MM.1S (cell line): ENCODE measurements at regions not wholly inside any gene's neighbourhood (a gene's known extent, or its start where the extent isn't known, plus 50 kb on each side); places are given as distances from the start of the nearest gene placed in this dataset.

Experiments
- EZH2phosphoT487 ChIP-seq: fragments of 300-600 bp; sonication (generic); IDR thresholded peaks from 2 replicates; pipeline ENCODE4 v1.6.1; 2018; ENCODE audit warnings: antibody characterized with exemption, low read length
- TF ChIP-seq, protein P1 (sequence below): fragments of 300-600 bp; sonication (generic); IDR thresholded peaks from 2 replicates; pipeline ENCODE4 v1.5.1; 2016; ENCODE audit warnings: antibody characterized with exemption, low read length, mixed read lengths

DNA sequence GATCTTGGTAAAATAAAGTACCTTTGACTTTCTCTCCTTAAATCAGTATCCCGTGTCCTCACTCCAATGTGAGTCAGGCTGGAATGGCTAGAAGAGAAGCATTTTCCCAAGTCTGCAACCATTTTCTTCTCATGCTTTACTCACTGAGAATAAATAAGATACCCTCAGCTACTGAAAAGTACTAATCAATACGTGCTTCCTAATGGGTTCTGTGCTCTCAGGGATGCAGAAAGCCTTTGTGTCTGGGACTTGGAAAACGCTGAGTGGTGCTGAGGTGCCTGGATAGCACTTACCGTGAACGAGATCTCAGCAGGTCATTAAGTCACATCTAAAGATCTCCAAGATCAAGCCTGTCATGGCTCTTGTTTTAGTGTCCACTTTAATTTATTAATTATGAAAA, 672.3 kb upstream of the C16orf82 start:
- TF ChIP-seq EZH2phosphoT487, result no peak
- TF ChIP-seq, protein P1, sequence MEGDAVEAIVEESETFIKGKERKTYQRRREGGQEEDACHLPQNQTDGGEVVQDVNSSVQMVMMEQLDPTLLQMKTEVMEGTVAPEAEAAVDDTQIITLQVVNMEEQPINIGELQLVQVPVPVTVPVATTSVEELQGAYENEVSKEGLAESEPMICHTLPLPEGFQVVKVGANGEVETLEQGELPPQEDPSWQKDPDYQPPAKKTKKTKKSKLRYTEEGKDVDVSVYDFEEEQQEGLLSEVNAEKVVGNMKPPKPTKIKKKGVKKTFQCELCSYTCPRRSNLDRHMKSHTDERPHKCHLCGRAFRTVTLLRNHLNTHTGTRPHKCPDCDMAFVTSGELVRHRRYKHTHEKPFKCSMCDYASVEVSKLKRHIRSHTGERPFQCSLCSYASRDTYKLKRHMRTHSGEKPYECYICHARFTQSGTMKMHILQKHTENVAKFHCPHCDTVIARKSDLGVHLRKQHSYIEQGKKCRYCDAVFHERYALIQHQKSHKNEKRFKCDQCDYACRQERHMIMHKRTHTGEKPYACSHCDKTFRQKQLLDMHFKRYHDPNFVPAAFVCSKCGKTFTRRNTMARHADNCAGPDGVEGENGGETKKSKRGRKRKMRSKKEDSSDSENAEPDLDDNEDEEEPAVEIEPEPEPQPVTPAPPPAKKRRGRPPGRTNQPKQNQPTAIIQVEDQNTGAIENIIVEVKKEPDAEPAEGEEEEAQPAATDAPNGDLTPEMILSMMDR, result no peak
